T-helper 2 cell (primary cell): ENCODE measurements at regions not wholly inside any gene's neighbourhood (a gene's known extent, or its start where the extent isn't known, plus 50 kb on each side); places are given as distances from the start of the nearest gene placed in this dataset.
"Not testable (repeated sequence)": the region's sequence is repeated elsewhere in the genome, so short reads cannot be mapped to it uniquely, and the experiment has no call there.

Experiments used
- DNase-seq, 5 experiments: peaks; one replicate each; pipeline versions ENCODE4 v3.0.0 to v3.0.0-alpha.2; 2012 to 2022

- DNase-seq, result no peak
These were observed 171.4 kb upstream of the SGCD start for GRCh38 chr5:156155598-156155997.

GRCh38 chr5:156164306-156164705, 162.7 kb upstream of the SGCD start:
- no peak for DNase-seq

DNA sequence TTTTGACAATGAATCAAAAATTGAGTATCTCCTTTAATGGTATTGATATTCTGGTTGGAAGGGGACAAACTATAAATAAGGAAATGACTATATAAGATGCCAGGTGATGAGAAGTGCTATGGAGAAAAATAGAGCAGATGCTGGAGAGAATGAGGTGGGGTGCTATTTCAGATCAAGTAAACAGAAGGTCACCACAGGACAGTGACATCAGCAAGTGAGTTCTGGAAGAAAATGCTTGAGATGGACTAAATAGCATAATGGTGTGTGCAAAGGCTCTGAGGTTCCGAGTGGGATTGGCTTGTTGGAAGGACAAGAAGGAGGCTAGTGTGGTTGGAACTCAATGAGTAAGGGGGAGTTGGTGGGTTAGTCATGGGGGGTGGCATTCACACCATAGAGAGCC, 157.5 kb upstream of the SGCD start:
- DNase-seq, result no peak

- no peak for DNase-seq
These were observed 156.5 kb upstream of the SGCD start for GRCh38 chr5:156170351-156170961.

DNA sequence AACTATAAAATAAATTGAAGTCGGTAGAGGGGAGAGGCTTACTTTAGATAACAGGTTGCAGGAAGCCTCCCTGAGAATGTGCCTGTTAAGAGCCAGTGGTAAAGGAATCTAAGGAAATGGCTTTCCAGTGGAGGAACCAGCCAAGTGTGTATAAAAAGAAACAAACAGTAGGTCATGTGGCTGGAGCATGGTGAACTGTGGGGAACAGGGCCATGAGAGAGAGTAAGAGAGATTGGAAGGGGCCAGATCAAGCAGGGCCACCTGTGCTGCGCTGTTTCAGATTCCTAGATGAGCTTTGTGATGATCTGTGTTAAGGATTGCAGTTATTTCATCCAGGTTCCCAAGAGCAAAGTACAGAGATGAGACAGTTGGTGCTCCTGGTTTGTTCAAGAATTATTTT, 152.7 kb upstream of the SGCD start:
- DNase-seq, result no peak

GRCh38 chr5:156178117-156178516, 148.8 kb upstream of the SGCD start:
- DNase-seq, result no peak

GRCh38 chr5:156181656-156182055, 145.3 kb upstream of the SGCD start:
- no peak for DNase-seq

DNA sequence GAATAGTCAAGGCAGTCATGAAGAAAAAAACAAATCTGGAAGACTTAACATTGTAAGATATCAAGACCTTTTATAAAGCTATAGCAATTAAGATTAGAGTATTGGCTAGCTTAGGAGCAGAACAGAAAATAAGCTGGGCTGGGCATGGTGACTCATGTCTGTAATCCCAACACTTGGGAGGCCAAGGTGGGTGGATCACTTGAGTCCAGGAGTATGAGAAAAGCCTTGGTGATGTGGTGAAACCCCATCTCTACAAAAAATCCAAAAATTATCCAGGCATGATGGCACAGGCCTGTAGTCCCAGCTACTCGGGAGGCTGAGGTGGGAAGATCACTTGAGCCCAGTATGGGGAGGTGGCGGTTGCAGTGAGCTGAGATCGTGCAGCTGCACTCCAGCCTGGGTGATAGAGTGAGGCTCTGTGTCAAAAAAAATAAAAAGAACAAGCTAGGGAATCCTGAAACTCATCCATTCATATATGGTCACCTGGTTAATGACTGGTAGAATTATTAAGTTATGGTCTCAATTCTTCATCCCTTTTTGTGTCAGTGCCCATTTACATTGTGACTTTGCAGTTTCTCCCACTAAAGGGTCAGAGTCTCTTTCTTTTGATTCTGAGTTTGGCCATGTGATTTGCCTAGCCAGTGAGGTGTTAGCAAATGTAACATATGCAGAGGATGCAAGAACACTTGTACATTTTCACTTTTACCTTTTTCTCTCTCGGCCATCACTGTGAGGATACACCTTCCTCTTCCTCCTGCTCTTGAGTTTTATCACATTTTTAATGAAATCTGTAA, 144.6 kb upstream of the SGCD start:
- no peak for DNase-seq

- DNase-seq, result no peak
These were observed 140.2 kb upstream of the SGCD start for GRCh38 chr5:156186760-156187159.

- no peak for DNase-seq
These were observed 138.9 kb upstream of the SGCD start for GRCh38 chr5:156188016-156188415.

GRCh38 chr5:156189628-156190027, 137.3 kb upstream of the SGCD start:
- DNase-seq, result no peak

GRCh38 chr5:156191547-156191946, 135.4 kb upstream of the SGCD start:
- no peak for DNase-seq

GRCh38 chr5:156197042-156197635, 129.8 kb upstream of the SGCD start:
- no peak for DNase-seq

DNA sequence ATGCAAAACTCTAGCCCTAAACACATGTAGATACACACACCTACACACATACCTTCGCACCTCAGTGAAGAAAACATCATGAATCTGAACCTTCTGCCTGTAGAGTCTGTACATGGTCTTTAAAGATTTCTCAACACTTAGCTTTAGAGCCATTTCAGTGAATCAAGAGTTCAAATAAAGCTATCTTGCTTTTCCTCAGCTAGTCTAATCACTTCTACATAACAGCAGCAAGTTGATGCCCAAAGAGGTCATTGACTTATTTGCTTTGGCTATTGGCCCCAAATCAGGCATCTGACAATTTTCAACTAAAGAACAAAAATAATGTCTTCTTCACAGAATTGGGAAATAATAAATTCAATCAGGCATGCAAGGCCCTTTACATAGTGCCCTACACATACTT, 127.9 kb upstream of the SGCD start:
- no peak for DNase-seq

DNA sequence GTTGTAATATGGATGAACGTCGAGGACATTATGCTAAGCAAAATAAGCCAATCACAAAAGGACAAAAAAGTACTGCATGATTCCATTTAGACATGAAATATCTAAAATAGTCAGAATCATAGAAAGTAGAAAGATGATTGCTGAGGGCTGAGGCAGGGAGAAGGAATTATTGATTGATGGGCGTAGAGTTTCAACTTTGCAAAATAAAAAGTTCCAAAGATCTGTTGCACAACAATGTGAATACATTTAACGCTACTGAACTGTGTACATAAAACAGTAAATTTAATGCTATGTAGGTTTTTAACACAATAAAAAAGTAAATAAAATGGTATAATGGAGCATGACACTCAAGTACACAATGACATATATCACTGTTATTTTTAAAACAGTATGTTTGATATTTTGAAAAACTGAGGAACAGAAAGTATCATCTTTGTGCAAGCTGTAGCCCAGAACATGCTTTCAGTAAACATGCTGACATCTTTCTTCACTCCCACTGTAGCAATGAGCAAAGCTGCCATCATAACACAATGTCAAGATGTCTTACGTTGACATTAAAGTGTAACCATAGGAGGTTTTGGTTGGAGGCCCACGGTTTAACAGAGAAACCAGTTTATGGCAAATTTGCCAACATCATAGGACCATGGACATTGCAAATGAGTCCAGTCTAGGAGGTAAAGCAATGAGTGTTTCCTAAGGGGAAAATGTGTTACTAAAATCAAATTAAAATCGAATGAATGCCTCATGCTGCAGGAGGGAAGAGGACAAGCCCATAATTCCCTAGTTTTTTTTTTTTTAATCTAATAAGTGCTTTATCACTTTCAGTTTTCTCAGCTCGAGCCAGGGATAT, 125.8 kb upstream of the SGCD start:
- DNase-seq, result no peak

- no peak for DNase-seq
These were observed 125.1 kb upstream of the SGCD start for GRCh38 chr5:156201788-156202403.

- DNase-seq, result peak in 1 of 5 experiments; percentile 31
These were observed 118.7 kb upstream of the SGCD start for GRCh38 chr5:156208271-156208670.

GRCh38 chr5:156218367-156219158, 108.4 kb upstream of the SGCD start:
- DNase-seq, result no peak

- no peak for DNase-seq
These were observed 107.4 kb upstream of the SGCD start for GRCh38 chr5:156219483-156220005.

- DNase-seq, result no peak
These were observed 105.1 kb upstream of the SGCD start for GRCh38 chr5:156221816-156222215.

DNA sequence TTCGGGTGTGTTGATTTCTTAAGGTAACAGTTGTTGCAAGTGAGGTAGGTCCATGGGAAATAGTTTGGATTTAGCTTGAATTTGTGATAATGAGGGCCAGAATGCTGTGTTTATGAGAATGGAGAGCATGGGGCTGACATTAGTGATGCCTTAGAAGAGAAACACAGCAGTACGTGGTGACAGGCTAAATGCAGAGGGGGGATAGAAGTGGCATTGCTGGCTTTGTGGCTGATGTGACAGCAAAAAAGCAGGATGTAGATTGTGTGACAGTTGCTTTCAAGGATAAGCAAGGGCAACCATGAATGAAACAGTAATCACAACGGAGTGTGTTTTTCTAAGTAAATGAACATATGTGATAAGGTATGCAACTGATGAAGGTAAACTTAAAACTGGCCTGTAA, 103.4 kb upstream of the SGCD start:
- no peak for DNase-seq

DNA sequence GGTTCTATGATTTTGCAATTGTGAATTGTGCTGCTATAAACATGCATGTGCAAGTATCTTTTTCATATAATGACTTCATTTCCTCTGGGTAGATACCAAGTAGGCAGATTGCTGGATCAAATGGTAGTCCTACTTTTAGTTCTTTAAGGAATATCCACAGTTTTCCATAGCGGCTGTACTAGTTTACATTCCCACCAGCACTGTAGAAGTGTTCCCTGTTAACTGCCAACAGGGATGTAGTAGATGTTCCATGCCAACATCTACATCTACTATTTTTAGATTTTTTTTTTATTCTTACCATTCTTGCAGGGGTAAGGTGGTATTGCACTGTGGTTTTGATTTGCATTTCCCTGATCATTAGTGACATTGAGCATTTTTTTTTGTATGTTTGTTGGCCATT, 100.5 kb upstream of the SGCD start:
- DNase-seq, result not testable (repeated sequence)
